Peyer's patch (tissue), 4 donors: ENCODE measurements at regions not wholly inside any gene's neighbourhood (a gene's known extent, or its start where the extent isn't known, plus 50 kb on each side); places are given as distances from the start of the nearest gene placed in this dataset.

Source experiments
- CTCF ChIP-seq, 6 experiments: fragments of 450-650 bp in 4 of 6; fragments of 200-600 bp in 2 of 6; sonication (generic) in 1 of 6; IDR thresholded peaks; one replicate each; pipeline ENCODE4 v1.5.1; 2017 to 2019; ENCODE audit warnings: antibody characterized with exemption in 6 of 6, mild to moderate bottlenecking in 3 of 6, moderate library complexity in 1 of 6
- POLR2A ChIP-seq, 2 donors: fragments of 450-650 bp; IDR thresholded peaks; one replicate each; pipeline ENCODE4 v1.5.1; 2017; ENCODE audit warnings: antibody characterized with exemption in 2 of 2, mild to moderate bottlenecking in 2 of 2, moderate library complexity in 2 of 2

DNA sequence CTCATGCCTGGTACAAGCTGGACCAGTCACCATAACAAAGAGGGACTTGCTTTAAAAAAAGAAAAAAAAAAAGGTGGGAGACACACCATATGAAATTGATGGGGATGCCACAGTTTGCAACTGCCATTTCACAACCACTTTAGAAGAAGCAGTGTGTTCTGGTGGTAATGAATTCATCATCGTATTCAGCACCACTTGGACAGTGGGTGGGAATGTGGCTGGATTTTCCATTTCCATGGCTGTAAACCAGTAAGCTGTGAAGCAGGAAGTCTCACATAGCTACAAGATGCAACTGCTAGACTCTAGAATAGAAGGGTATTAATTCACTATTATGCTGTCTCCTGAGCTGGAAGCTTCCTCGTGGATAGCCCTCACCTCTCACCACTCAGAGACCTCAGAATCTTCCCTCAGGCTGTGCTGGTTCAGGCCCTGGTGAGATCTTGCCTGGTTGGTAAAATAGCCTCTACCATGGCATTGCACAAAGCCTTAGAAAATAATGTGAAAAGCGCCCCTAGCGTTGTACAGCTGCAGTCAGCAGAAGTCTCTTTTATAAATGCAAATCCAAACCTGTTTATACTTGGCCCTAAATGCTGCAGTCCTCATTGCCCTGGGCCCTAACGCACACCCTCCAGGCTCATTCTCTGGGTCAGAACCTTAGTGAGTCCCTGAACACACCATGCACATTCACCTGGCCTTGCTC, 150.7 kb downstream of the KCTD15 start:
- TF ChIP-seq POLR2A (IDR thresholded peaks at IDR 0.05), result no peak
- no peak for TF ChIP-seq CTCF (IDR thresholded peaks at IDR 0.05)
